HG02759 (cell line): ENCODE measurements at regions not wholly inside any gene's neighbourhood (a gene's known extent, or its start where the extent isn't known, plus 50 kb on each side); places are given as distances from the start of the nearest gene placed in this dataset.

Experiments used
- ATAC-seq: cut with Tn5 transposase; IDR thresholded peaks from one replicate; pipeline ENCODE4 v1.9.1; 2021; ENCODE audit warnings: mild to moderate bottlenecking, moderate library complexity; ENCODE audit not compliant: unreplicated experiment

DNA sequence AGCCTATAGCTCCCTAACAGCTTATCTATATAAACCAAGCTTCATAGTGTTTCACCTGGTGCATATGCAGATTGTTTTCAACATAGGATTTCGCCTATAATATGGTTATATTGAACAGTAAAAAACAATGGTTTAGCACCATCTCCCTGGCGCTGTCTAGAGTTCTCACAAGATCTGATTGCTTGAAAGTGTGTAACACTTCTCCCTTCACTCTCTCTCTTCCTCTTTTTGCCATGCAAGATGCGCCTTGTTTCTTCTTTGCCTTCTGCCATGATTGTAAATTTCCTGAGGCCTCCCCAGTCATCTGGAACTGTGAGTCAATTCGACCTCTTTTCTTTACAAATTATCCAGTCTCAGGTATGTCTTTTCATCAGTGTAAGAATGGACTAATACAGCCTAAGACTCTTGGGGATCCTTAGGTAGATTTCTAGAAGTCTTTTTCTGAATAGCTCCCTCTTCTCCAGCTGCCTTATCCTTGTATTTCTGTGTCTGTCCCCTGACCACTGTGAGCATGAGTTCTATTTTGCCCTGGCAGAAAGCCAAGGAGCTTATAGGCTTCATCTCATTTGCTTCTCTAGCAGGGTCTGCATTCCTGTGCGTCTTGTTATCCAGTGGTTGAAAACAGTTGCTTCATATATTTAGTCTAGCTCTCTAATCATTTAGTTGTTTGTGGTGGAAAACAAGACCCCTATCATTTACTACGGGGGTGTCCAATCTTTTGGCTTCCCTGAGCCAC, 401.6 kb downstream of the GPD2 start:
- ATAC-seq: no peak

DNA sequence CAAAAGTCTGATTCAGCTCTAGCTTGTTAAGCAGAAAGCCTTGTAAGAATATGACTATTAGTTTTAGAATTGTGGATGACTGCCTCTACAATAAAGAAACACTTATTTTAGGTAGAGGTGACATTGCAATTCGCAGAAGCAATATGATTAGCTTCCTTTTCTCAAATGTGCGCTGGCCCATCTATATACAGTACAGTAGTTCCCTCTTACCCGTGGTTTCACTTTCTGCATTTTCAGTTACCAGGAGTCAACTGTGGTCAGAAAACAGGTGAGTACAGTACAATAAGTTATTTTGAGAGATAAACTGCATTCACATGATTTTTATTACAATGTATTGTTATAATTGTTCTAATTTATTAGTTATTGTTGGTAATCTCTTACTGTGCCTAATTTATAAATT, 405.1 kb downstream of the GPD2 start:
- ATAC-seq: no peak

DNA sequence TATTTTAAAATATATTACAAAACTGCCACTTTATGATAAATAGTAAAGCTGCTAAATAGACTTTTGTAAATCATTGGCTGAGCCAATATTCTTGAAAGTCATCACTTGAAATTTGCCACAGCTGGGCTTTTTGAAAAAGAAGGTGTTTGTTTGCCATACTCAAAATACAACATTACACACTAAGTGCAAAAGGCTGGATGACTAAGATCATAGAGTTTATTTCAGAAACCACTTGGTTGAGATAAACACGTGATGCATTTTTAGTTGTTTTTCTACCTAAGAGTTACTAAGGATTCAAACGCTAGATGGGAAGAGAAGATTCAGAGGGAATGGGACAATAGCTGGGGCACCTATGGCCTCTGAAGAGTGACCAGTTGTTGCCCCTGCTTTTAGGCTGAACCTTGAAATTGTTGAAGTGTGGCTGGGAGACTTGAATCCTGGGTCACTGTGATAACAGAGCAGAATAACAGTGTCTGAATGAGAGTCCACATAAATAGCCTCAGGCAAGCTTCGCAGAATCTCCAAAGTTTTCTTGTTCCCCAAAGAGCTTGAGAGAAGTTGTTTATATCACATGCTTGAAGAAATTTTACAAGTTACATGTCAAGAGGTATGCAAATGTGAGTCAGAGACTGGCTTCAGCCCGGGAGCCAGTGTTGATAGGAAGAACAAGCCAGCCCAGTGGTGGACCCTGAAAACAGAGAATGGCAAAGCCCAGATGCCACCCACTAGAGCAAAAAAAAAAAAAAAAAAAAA, 409.8 kb downstream of the GPD2 start:
- ATAC-seq: no peak

- ATAC-seq: no peak
Observed at GRCh38 chr2:156852210-156852609, 405.3 kb upstream of the GALNT5 start.

- ATAC-seq: no peak
Observed at GRCh38 chr2:156852681-156853080, 404.8 kb upstream of the GALNT5 start.

DNA sequence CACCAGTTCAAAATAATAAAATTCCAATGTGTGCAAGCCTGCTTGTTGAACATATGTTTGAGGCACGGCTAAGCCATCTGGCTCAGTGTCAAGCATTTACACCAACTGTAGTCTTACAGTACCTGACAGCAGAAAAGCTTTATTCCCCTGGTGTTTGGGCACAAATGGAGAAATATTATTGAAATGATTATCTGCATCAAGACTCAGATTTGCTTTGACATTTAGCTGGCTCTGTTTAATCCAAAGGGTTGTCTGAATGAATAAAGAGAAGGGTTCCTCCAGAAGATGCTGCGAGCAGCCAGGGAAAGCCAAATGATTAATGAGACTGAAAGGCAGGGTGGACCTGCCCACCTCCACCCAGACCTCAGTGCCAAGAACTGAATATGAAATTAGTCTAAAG, 393.2 kb upstream of the GALNT5 start:
- no peak for ATAC-seq

GRCh38 chr2:156864753-156865152, 392.8 kb upstream of the GALNT5 start:
- no peak for ATAC-seq

GRCh38 chr2:156867201-156867600, 390.3 kb upstream of the GALNT5 start:
- ATAC-seq: no peak

GRCh38 chr2:156874707-156875106, 382.8 kb upstream of the GALNT5 start:
- ATAC-seq: no peak

DNA sequence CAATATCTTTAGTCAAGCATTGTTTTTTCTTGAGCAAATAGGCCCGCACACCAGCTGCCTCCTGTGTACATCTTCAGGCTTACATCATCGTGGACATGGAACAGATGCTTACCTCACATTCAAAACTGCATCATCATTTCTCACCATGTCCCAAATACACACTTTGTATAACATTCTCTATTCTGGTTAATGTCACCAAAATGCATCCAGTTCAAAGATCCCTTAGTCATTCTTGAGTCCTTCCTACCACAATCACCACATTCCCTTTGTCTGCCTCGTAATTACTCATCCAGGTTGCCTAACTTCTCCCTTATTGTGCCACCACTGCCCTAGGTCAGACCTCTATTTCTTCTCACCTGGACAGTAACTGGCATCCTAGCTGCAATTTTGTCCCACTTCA, 373.7 kb upstream of the GALNT5 start:
- ATAC-seq: no peak

GRCh38 chr2:156884216-156884615, 373.3 kb upstream of the GALNT5 start:
- ATAC-seq: no peak

GRCh38 chr2:156890529-156891148, 366.9 kb upstream of the GALNT5 start:
- ATAC-seq: no peak

DNA sequence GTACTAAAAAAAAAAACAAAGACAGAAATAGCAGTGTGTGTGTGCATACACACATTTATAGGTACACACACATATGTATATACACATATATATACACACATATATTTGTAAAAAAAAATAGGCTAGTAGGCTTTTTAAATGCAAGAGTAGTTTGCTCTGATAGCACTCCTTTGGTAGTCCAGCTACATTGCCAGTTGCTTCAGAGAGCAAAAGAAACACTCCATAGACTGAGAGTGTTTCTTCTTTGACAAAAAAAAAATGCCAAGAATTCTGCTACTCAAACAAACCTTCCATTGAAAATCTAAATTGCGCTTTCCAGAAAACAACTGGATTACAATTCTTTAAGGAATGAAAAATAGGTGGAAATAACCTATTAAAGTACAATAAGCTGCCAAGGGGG, 365.9 kb upstream of the GALNT5 start:
- no peak for ATAC-seq

DNA sequence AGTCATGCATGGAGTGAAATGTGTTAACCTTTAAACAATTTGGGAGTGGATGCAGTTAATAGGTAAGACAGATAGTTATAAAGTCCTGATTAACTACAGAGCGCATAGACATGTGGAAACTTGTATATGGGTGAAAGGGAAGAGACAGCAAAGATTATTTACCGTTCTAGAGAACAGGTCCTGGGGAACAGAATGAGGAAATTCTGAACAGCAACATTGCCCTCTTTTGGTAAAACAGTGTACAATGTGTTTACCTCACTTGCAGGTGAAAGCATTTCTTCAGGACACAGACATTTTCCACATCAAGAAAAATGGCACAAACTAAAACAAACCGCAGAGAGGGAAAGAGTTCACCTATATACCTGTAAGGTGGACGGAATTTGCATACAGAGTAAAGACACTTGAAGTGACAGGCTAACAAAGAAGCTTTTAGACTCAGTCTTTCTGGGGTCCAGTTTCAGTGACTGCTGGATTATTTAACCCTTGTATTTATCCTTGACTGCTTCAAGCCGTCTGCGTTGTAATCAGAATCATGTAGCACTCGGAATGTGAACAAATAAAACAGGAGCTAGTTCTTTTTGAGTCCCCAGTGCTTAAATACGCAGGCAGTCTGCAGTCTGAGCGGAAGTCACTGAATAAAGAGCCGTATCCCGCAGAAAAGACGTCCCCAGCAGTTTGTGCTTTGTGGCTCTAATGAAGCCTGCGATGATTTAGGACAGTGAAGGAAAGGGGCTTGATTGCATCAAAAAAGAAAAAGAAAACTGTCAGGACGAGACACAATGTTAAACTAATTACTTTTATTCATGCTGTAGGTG, 364.8 kb upstream of the GALNT5 start:
- peak; percentile 49 for ATAC-seq

- peak; percentile 96 for ATAC-seq
Observed at GRCh38 chr2:156896294-156896693, 361.2 kb upstream of the GALNT5 start.

GRCh38 chr2:156897548-156897947, 360.0 kb upstream of the GALNT5 start:
- no peak for ATAC-seq

GRCh38 chr2:156901373-156902031, 356.0 kb upstream of the GALNT5 start:
- no peak for ATAC-seq

DNA sequence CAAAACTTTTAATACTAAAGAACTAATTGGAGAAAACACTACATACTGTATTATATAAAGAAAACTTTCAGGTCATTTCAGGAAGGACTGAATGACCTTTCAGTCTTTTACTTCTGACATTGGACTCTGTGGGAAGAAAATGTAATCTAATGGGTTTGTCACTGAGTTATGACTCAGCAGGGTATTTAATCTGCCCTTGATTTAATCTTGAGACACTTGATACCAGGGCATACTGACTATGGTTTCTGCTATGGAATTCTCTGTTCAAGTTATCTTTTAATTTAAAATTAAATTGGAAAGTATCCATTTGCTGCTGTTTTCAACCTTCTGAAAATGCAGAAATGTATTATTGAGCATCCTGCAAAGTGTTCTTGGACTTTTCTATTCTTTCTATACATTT, 354.2 kb upstream of the GALNT5 start:
- ATAC-seq: no peak

- peak; percentile 64 for ATAC-seq
Observed at GRCh38 chr2:156907806-156908205, 349.7 kb upstream of the GALNT5 start.

DNA sequence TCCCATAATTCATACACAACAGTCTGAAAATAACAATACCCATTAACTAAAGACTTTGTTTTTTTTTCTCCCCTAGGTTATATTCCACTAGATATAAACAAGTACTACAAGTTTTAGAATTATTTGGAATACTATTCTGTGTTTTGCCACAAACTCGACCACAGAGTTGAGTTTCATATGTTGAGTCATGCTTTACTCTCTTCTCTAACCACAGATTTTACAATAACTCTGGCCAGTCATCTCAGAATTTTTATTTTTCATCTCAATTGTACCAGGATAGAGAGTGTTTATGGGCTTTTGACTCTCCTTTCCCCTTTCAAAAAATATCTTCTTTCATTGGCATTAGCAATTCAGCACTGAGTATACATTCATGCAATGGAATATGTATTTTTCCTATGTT, 348.7 kb upstream of the GALNT5 start:
- ATAC-seq: peak; percentile 75

DNA sequence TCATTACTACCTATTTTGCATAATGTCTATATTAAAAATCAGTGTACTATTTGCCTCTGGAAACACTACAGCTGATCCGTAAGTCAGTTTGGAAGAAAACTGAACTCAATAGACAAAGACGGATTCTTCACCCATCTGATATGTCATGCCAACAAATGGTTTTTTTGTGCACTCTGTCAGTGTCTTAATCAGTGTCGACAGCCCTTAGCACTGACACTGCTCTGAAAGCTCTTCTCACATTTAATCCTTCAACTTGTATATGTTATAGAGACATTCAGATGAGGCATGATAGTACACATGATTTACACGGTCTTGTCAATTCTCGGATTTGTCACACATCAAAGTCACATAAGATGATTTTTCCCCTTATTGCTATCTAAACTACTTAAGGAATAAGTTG, 347.5 kb upstream of the GALNT5 start:
- no peak for ATAC-seq
